ENCODE measurements at regions not wholly inside any gene's neighbourhood (a gene's known extent, or its start where the extent isn't known, plus 50 kb on each side); places are given as distances from the start of the nearest gene placed in this dataset.
A peak's percentile ranks its signal among the peaks of the same experiment; 100 is the strongest.

- no peaks in the 10 kb centered on the region for H3K27me3 Mint-ChIP-seq (ENCODE audit: insufficient read depth)
- Histone ChIP-seq H3K9ac (ENCODE audit: extremely low read depth, low read length, poor library complexity, severe bottlenecking) (no peak overlapping the region), H3K36me3 (ENCODE audit: control insufficient read depth, insufficient read depth, low read length) (no peaks in the 10 kb centered on the region), H3K4me3 (ENCODE audit: low read length) (no peak overlapping the region), H3K27ac (ENCODE audit: low read depth, low read length) (no peak overlapping the region), H3K27me3 (ENCODE audit: control insufficient read depth, insufficient read depth, low read length, poor library complexity, severe bottlenecking) (no peaks in the 10 kb centered on the region), H3K4me1 (ENCODE audit: control insufficient read depth, insufficient read depth, low read length) (no peaks in the 10 kb centered on the region), H3K9me3 (ENCODE audit: control insufficient read depth, low read length) (peaks cover 6% of the 10 kb centered on the region)
- peak overlapping the region; percentile 10 for H3K27ac Mint-ChIP-seq
- H3K9me3 Mint-ChIP-seq, result peaks cover 28% of the 10 kb centered on the region
- H3K36me3 Mint-ChIP-seq (ENCODE audit: low read depth), result peaks cover 9% of the 10 kb centered on the region
- no peak overlapping the region for H3K4me3 Mint-ChIP-seq
- H3K4me1 Mint-ChIP-seq, result no peaks in the 10 kb centered on the region
- DNase-seq, result no peak
- no peak for TF ChIP-seq CTCF (conservative IDR thresholded peaks at IDR 0.05)
- 95 to 100% methylated on average over 1 to 3 of the region's 5 CpGs for WGBS, 2 experiments (ENCODE audit: insufficient coverage in 1 of 2, insufficient read length in 1 of 2)
Observed at GRCh38 chr5:104096451-104096850, 533.9 kb upstream of the NUDT12 start.

- Histone ChIP-seq H3K9ac (ENCODE audit: extremely low read depth, low read length, poor library complexity, severe bottlenecking) (no peak overlapping the region), H3K27me3 (ENCODE audit: control insufficient read depth, insufficient read depth, low read length, poor library complexity, severe bottlenecking) (no peaks in the 10 kb centered on the region), H3K4me1 (ENCODE audit: control insufficient read depth, insufficient read depth, low read length) (no peaks in the 10 kb centered on the region), H3K36me3 (ENCODE audit: control insufficient read depth, insufficient read depth, low read length) (no peaks in the 10 kb centered on the region), H3K4me3 (ENCODE audit: low read length) (no peak overlapping the region), H3K9me3 (ENCODE audit: control insufficient read depth, low read length) (peaks cover 6% of the 10 kb centered on the region), H3K27ac (ENCODE audit: low read depth, low read length) (no peak overlapping the region)
- no peak for DNase-seq
- Mint-ChIP-seq H3K27ac (no peak overlapping the region), H3K9me3 (peaks cover 28% of the 10 kb centered on the region), H3K36me3 (ENCODE audit: low read depth) (peaks cover 9% of the 10 kb centered on the region), H3K4me3 (no peak overlapping the region), H3K27me3 (ENCODE audit: insufficient read depth) (no peaks in the 10 kb centered on the region), H3K4me1 (no peaks in the 10 kb centered on the region)
- WGBS, 2 experiments (ENCODE audit: insufficient coverage in 1 of 2, insufficient read length in 1 of 2), result 86 to 92% methylated on average over 1 to 2 of the region's 2 CpGs
- TF ChIP-seq CTCF (conservative IDR thresholded peaks at IDR 0.05), result no peak
Observed at GRCh38 chr5:104095527-104095926, 532.9 kb upstream of the NUDT12 start.

GRCh38 chr5:104088876-104089778 lies 526.5 kb upstream of the NUDT12 start:
- Histone ChIP-seq H3K27me3 (ENCODE audit: control insufficient read depth, insufficient read depth, low read length, poor library complexity, severe bottlenecking) (no peaks in the 10 kb centered on the region), H3K9me3 (ENCODE audit: control insufficient read depth, low read length) (no peaks in the 10 kb centered on the region), H3K27ac (ENCODE audit: low read depth, low read length) (no peak overlapping the region), H3K9ac (ENCODE audit: extremely low read depth, low read length, poor library complexity, severe bottlenecking) (no peak overlapping the region), H3K4me1 (ENCODE audit: control insufficient read depth, insufficient read depth, low read length) (no peaks in the 10 kb centered on the region), H3K36me3 (ENCODE audit: control insufficient read depth, insufficient read depth, low read length) (no peaks in the 10 kb centered on the region), H3K4me3 (ENCODE audit: low read length) (no peak overlapping the region)
- no peak for TF ChIP-seq CTCF (conservative IDR thresholded peaks at IDR 0.05)
- Mint-ChIP-seq H3K27me3 (ENCODE audit: insufficient read depth) (no peaks in the 10 kb centered on the region), H3K36me3 (ENCODE audit: low read depth) (peaks cover 1% of the 10 kb centered on the region), H3K27ac (no peak overlapping the region), H3K4me1 (peaks cover 5% of the 10 kb centered on the region), H3K9me3 (peaks cover 4% of the 10 kb centered on the region), H3K4me3 (no peak overlapping the region)
- DNase-seq, result no peak
- WGBS, 2 experiments (ENCODE audit: insufficient coverage in 1 of 2, insufficient read length in 1 of 2), result 88 to 92% methylated on average over 5 to 8 of the region's 10 CpGs

Data from endodermal cell (in vitro differentiated cells).